Body of pancreas (tissue), 4 donors: ENCODE measurements at regions not wholly inside any gene's neighbourhood (a gene's known extent, or its start where the extent isn't known, plus 50 kb on each side); places are given as distances from the start of the nearest gene placed in this dataset.

Source experiments
- ATAC-seq: fragments of 150-250 bp; one replicate; pipeline ENCODE4 v1.9.1; 2016
- DNase-seq, 4 donors: peaks; one replicate each; pipeline ENCODE4 v3.0.0-alpha.2; 2019
- H3K27ac ChIP-seq, 4 donors: fragments of 200-600 bp; sonication (generic); 1 replicate in 3 of 4; 2 replicates in 1 of 4; pipeline versions ENCODE4 v1.5.1 to v1.6.1; 2016 to 2019; ENCODE audit warnings: mild to moderate bottlenecking in 1 of 4, mixed read lengths in 1 of 4, moderate library complexity in 1 of 4
- H3K27me3 ChIP-seq, 2 donors: fragments of 200-600 bp; sonication (generic); one replicate each; pipeline ENCODE4 v1.6.0; 2016; ENCODE audit warnings: mild to moderate bottlenecking in 1 of 2
- H3K36me3 ChIP-seq, 2 donors: fragments of 200-600 bp; sonication (generic); replicated peaks in 1 of 2; 2 replicates each; pipeline ENCODE4 v1.5.1; 2016; ENCODE audit warnings: low read depth in 2 of 2; ENCODE audit not compliant: insufficient read depth in 1 of 2
- H3K4me1 ChIP-seq: fragments of 200-600 bp; sonication (generic); one replicate; pipeline ENCODE4 v1.6.0; 2016
- H3K4me3 ChIP-seq, 2 donors: fragments of 200-600 bp; sonication (generic); 1 replicate in 1 of 2; 2 replicates in 1 of 2; pipeline ENCODE4 v1.5.1; 2016 to 2019
- H3K9me3 ChIP-seq, 3 donors: fragments of 200-600 bp; sonication (generic); 1 replicate in 2 of 3; 2 replicates in 1 of 3; pipeline ENCODE4 v1.5.1; 2016
- CTCF ChIP-seq, 7 experiments: fragments of 450-650 bp in 4 of 7; fragments of 200-600 bp in 3 of 7; sonication (generic) in 3 of 7; IDR thresholded peaks; one replicate each; pipeline ENCODE4 v1.5.1; 2016 to 2019; ENCODE audit warnings: antibody characterized with exemption in 7 of 7
- POLR2A ChIP-seq, 3 donors: fragments of 450-650 bp; IDR thresholded peaks; one replicate each; pipeline ENCODE4 v1.6.1; 2016; ENCODE audit warnings: antibody characterized with exemption in 3 of 3, mild to moderate bottlenecking in 2 of 3
- WGBS, 2 donors: methylation state at CpG; one replicate each; pipeline ENCODE4 v1.1.5; 2017; 5-methylcytosine and 5-hydroxymethylcytosine counted together
- intact Hi-C: fragments of 100-400 bp; cut with DNase I; formaldehyde crosslinking; loops from one replicate; pipeline ENCODE4 v1.15.1; 2023

- no peak overlapping the region for H3K27ac ChIP-seq
- H3K4me3 ChIP-seq: no peak overlapping the region
- H3K9me3 ChIP-seq: no peaks in the 10 kb centered on the region
- ATAC-seq (no peak), DNase-seq (no peak)
- no peaks in the 10 kb centered on the region for H3K36me3 ChIP-seq
- intact Hi-C loops: no loop called here
- TF ChIP-seq POLR2A (IDR thresholded peaks at IDR 0.05) (no peak), CTCF (IDR thresholded peaks at IDR 0.05) (no peak)
- H3K4me1 ChIP-seq: no peaks in the 10 kb centered on the region
- no peaks in the 10 kb centered on the region for H3K27me3 ChIP-seq
- 38 to 42% methylated on average over 8 of the region's 8 CpGs for WGBS, 2 donors
These were observed 387.7 kb downstream of the TLR4 start for GRCh38 chr9:118091711-118092500.

GRCh38 chr9:118094387-118094786, 390.2 kb downstream of the TLR4 start:
- WGBS, 2 donors: 71 to 78% methylated on average over 4 of the region's 4 CpGs
- H3K9me3 ChIP-seq: no peaks in the 10 kb centered on the region
- ATAC-seq (no peak), DNase-seq (no peak)
- intact Hi-C loops: no loop called here
- no peak overlapping the region for H3K27ac ChIP-seq
- no peak overlapping the region for H3K4me3 ChIP-seq
- H3K4me1 ChIP-seq: no peaks in the 10 kb centered on the region
- H3K27me3 ChIP-seq: no peaks in the 10 kb centered on the region
- no peaks in the 10 kb centered on the region for H3K36me3 ChIP-seq
- TF ChIP-seq CTCF (IDR thresholded peaks at IDR 0.05) (no peak), POLR2A (IDR thresholded peaks at IDR 0.05) (no peak)

- no peak for TF ChIP-seq POLR2A (IDR thresholded peaks at IDR 0.05)
- TF ChIP-seq CTCF (IDR thresholded peaks at IDR 0.05): no peak
- H3K9me3 ChIP-seq: no peaks in the 10 kb centered on the region
- no peak overlapping the region for H3K4me3 ChIP-seq
- no peaks in the 10 kb centered on the region for H3K4me1 ChIP-seq
- WGBS, 2 donors: 59 to 65% methylated on average over 3 of the region's 3 CpGs
- intact Hi-C loops: no loop called here
- no peak for DNase-seq
- ATAC-seq: no peak
- no peaks in the 10 kb centered on the region for H3K27me3 ChIP-seq
- no peak overlapping the region for H3K27ac ChIP-seq
- H3K36me3 ChIP-seq: no peaks in the 10 kb centered on the region
These were observed 396.6 kb downstream of the TLR4 start for GRCh38 chr9:118100529-118101419.

GRCh38 chr9:118104363-118104762, 400.2 kb downstream of the TLR4 start:
- no peaks in the 10 kb centered on the region for H3K36me3 ChIP-seq
- H3K4me3 ChIP-seq: no peak overlapping the region
- H3K4me1 ChIP-seq: no peaks in the 10 kb centered on the region
- H3K27me3 ChIP-seq: no peaks in the 10 kb centered on the region
- intact Hi-C loops: no loop called here
- no peaks in the 10 kb centered on the region for H3K9me3 ChIP-seq
- ATAC-seq: no peak
- TF ChIP-seq POLR2A (IDR thresholded peaks at IDR 0.05): no peak
- no peak for TF ChIP-seq CTCF (IDR thresholded peaks at IDR 0.05)
- H3K27ac ChIP-seq: no peak overlapping the region
- no peak for DNase-seq
